ENCODE measurements at regions not wholly inside any gene's neighbourhood (a gene's known extent, or its start where the extent isn't known, plus 50 kb on each side); places are given as distances from the start of the nearest gene placed in this dataset.

GRCh38 chr2:33719067-33719466, 120.0 kb upstream of the FAM98A start:
- no peak for DNase-seq
- H3K4me1 ChIP-seq = no peaks in the 10 kb centered on the region
- no peaks in the 10 kb centered on the region for H3K27me3 ChIP-seq (ENCODE audit: low read depth)
- TF ChIP-seq CTCF (IDR thresholded peaks at IDR 0.05; ENCODE audit: borderline replicate concordance) = no peak
- H3K27ac ChIP-seq (replicated peaks) = no peak overlapping the region
- H3K4me3 ChIP-seq = no peak overlapping the region
- intact Hi-C loops (cut with micrococcal nuclease) = no loop called here
- no peaks in the 10 kb centered on the region for H3K36me3 ChIP-seq
- no peaks in the 10 kb centered on the region for H3K9me3 ChIP-seq (replicated peaks)

- H3K27ac ChIP-seq (replicated peaks) = no peak overlapping the region
- intact Hi-C loops (cut with micrococcal nuclease) = no loop called here
- no peak for DNase-seq
- no peaks in the 10 kb centered on the region for H3K9me3 ChIP-seq (replicated peaks)
- TF ChIP-seq CTCF (IDR thresholded peaks at IDR 0.05; ENCODE audit: borderline replicate concordance) = no peak
- no peaks in the 10 kb centered on the region for H3K27me3 ChIP-seq (ENCODE audit: low read depth)
- H3K4me1 ChIP-seq = no peaks in the 10 kb centered on the region
- no peak overlapping the region for H3K4me3 ChIP-seq
- H3K36me3 ChIP-seq = no peaks in the 10 kb centered on the region
These were observed 113.6 kb upstream of the FAM98A start for GRCh38 chr2:33712674-33713073.

GRCh38 chr2:33709951-33710350, 110.9 kb upstream of the FAM98A start:
- Histone ChIP-seq H3K36me3 (no peaks in the 10 kb centered on the region), H3K27me3 (ENCODE audit: low read depth) (no peaks in the 10 kb centered on the region), H3K27ac (replicated peaks) (no peak overlapping the region), H3K9me3 (replicated peaks) (no peaks in the 10 kb centered on the region), H3K4me1 (peaks cover 4% of the 10 kb centered on the region), H3K4me3 (no peak overlapping the region)
- intact Hi-C loops (cut with micrococcal nuclease) = no loop called here
- DNase-seq = no peak
- TF ChIP-seq CTCF (IDR thresholded peaks at IDR 0.05; ENCODE audit: borderline replicate concordance) = no peak

GRCh38 chr2:33707312-33707711, 108.2 kb upstream of the FAM98A start:
- no peak for TF ChIP-seq CTCF (IDR thresholded peaks at IDR 0.05; ENCODE audit: borderline replicate concordance)
- Histone ChIP-seq H3K36me3 (no peaks in the 10 kb centered on the region), H3K9me3 (replicated peaks) (no peaks in the 10 kb centered on the region), H3K27ac (replicated peaks) (no peak overlapping the region), H3K4me3 (peak overlapping the region; percentile 40), H3K4me1 (peaks cover 13% of the 10 kb centered on the region), H3K27me3 (ENCODE audit: low read depth) (no peaks in the 10 kb centered on the region)
- intact Hi-C loops (cut with micrococcal nuclease) = no loop called here
- no peak for DNase-seq

GRCh38 chr2:33706410-33706809, 107.3 kb upstream of the FAM98A start:
- Histone ChIP-seq H3K27ac (replicated peaks) (peak overlapping the region; percentile 30), H3K27me3 (ENCODE audit: low read depth) (no peaks in the 10 kb centered on the region), H3K36me3 (no peaks in the 10 kb centered on the region), H3K4me1 (peaks cover 13% of the 10 kb centered on the region), H3K9me3 (replicated peaks) (no peaks in the 10 kb centered on the region), H3K4me3 (no peak overlapping the region)
- TF ChIP-seq CTCF (IDR thresholded peaks at IDR 0.05; ENCODE audit: borderline replicate concordance) = no peak
- intact Hi-C loops (cut with micrococcal nuclease) = no loop called here
- DNase-seq = no peak

- intact Hi-C loops (cut with micrococcal nuclease) = no loop called here
- Histone ChIP-seq H3K27ac (replicated peaks) (peak overlapping the region; percentile 65), H3K4me1 (peaks cover 13% of the 10 kb centered on the region), H3K4me3 (no peak overlapping the region), H3K36me3 (no peaks in the 10 kb centered on the region), H3K9me3 (replicated peaks) (no peaks in the 10 kb centered on the region), H3K27me3 (ENCODE audit: low read depth) (no peaks in the 10 kb centered on the region)
- no peak for TF ChIP-seq CTCF (IDR thresholded peaks at IDR 0.05; ENCODE audit: borderline replicate concordance)
- DNase-seq = no peak
These were observed 105.3 kb upstream of the FAM98A start for GRCh38 chr2:33704406-33704855.

All from left ventricle myocardium inferior (tissue), 1 donor.